Activated CD8-positive, alpha-beta T cell treated with anti-CD3 and anti-CD28 coated beads, Interleukin-2, amount 10 ng/mL, durations not matched to agents 7 days and 5 days (primary cell): ENCODE measurements at regions not wholly inside any gene's neighbourhood (a gene's known extent, or its start where the extent isn't known, plus 50 kb on each side); places are given as distances from the start of the nearest gene placed in this dataset.

Source experiments
- ATAC-seq: fragments of 150-1000 bp; cut with Tn5 transposase; one replicate; pipeline ENCODE4 v1.10.0; 2021; ENCODE audit warnings: moderate library complexity
- CTCF ChIA-PET: fragments of 350-600 bp; sonication (Branson Sonifier 250); formaldehyde crosslinking; loops from one replicate; lab custom pipeline; 2021; ENCODE audit warnings: antibody characterized with exemption; lab: Charles Lee
- POLR2A ChIA-PET: fragments of 350-600 bp; sonication (Branson Sonifier 250); formaldehyde crosslinking; loops from one replicate; lab custom pipeline; 2021; ENCODE audit warnings: antibody characterized with exemption; lab: Charles Lee
- DNase-seq: peaks from one replicate; pipeline ENCODE4 v3.0.0-alpha.2; 2020
- H3K27ac Mint-ChIP-seq: one replicate; pipeline ENCODE4 v1.8.0; 2021; ENCODE audit warnings: mild to moderate bottlenecking, mixed read lengths
- H3K27me3 Mint-ChIP-seq: one replicate; pipeline ENCODE4 v1.8.0; 2021; ENCODE audit warnings: low read depth, mixed read lengths
- H3K36me3 Mint-ChIP-seq: one replicate; pipeline ENCODE4 v1.8.0; 2021; ENCODE audit warnings: low read depth, mixed read lengths
- H3K4me1 Mint-ChIP-seq: one replicate; pipeline ENCODE4 v1.8.0; 2021; ENCODE audit warnings: low read depth, mixed read lengths
- H3K4me3 Mint-ChIP-seq: one replicate; pipeline ENCODE4 v1.8.0; 2021; ENCODE audit warnings: mild to moderate bottlenecking, mixed read lengths
- H3K9me3 Mint-ChIP-seq: one replicate; pipeline ENCODE4 v1.8.0; 2022; ENCODE audit warnings: mixed read lengths; ENCODE audit not compliant: insufficient read depth

- ChIA-PET CTCF (no interaction called here), POLR2A (no interaction called here)
- no peak for ATAC-seq
- H3K4me1 Mint-ChIP-seq, result no peaks in the 10 kb centered on the region
- H3K4me3 Mint-ChIP-seq, result no peak overlapping the region
- no peak for DNase-seq
- H3K36me3 Mint-ChIP-seq, result no peaks in the 10 kb centered on the region
- H3K27me3 Mint-ChIP-seq, result no peaks in the 10 kb centered on the region
- no peaks in the 10 kb centered on the region for H3K9me3 Mint-ChIP-seq
- H3K27ac Mint-ChIP-seq, result no peak overlapping the region
These were observed 328.3 kb downstream of the AACS start for GRCh38 chr12:125393569-125393968.

DNA sequence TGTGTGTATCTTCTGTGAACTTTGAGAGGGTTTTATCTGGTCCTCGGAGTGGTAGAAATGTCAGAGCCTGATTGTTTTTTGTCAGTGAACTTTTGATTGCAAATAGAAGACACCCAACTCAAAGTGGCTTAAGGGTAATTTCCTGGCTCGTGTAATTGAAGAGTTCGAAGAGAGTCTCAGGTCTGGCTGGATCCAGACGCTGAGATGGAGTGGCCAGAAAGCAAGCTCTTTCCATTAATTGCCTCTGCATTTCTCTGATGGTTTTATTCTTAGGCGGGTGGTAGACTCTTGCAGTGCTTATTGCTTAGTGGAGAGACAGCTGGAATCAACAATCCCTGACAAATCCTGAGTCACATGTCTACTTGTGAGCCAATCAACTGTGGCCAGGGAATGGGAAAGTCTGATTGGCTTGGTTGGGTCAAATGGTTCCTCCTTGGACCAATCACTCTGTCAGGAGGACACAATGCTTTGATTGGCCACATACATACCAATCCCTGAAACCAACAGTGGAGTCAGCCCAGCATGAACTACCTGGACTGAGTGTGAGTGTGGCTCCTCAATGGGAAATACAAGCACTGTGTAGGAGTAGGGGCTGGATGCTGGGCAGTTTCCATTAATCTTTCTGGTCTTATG, 330.5 kb downstream of the AACS start:
- DNase-seq (no peak), ATAC-seq (no peak)
- no peaks in the 10 kb centered on the region for H3K4me1 Mint-ChIP-seq
- no peaks in the 10 kb centered on the region for H3K9me3 Mint-ChIP-seq
- CTCF ChIA-PET, result no interaction called here
- no peak overlapping the region for H3K27ac Mint-ChIP-seq
- H3K36me3 Mint-ChIP-seq, result no peaks in the 10 kb centered on the region
- no peak overlapping the region for H3K4me3 Mint-ChIP-seq
- H3K27me3 Mint-ChIP-seq, result no peaks in the 10 kb centered on the region
- POLR2A ChIA-PET, result no interaction called here

DNA sequence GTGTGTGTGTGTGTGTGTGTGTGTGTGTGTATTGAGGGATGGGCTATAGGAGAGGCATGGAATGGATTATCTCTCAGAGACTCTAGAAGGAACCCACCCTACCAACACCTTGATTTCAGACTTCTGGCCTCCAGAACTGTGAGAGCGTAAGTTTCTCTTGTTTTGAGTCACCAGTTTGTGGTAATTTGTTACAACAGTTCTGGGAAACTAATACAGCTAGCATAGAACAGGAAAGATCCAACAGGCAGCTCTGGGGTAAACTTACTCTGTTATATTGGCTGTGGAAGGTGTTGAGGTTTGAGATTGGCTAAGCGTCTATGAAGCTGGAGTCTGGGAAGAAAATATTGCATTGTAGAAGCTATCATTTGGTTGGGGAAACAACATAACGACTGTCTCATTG, 334.3 kb downstream of the AACS start:
- Mint-ChIP-seq H3K4me1 (no peaks in the 10 kb centered on the region), H3K9me3 (no peaks in the 10 kb centered on the region), H3K27me3 (no peaks in the 10 kb centered on the region), H3K27ac (no peak overlapping the region), H3K4me3 (no peak overlapping the region), H3K36me3 (no peaks in the 10 kb centered on the region)
- ATAC-seq, result no peak
- ChIA-PET POLR2A (no interaction called here), CTCF (interaction anchor here (2.0 kb wide), 1 partner anchor 216 kb away, joined by 9 read pairs; no protein-coding TSS in a partner anchor)
- no peak for DNase-seq

- Mint-ChIP-seq H3K36me3 (no peaks in the 10 kb centered on the region), H3K9me3 (no peaks in the 10 kb centered on the region), H3K4me3 (no peak overlapping the region), H3K27ac (no peak overlapping the region), H3K4me1 (no peaks in the 10 kb centered on the region), H3K27me3 (no peaks in the 10 kb centered on the region)
- DNase-seq, result peak; percentile 29
- ChIA-PET POLR2A (no interaction called here), CTCF (interaction anchor here (0.8 to 1.5 kb wide), 10 partner anchors 13 to 220 kb away, joined by 3 to 21 read pairs (median 5); no protein-coding TSS in a partner anchor)
- ATAC-seq, result no peak
These were observed 337.9 kb downstream of the AACS start for GRCh38 chr12:125402874-125403789.

DNA sequence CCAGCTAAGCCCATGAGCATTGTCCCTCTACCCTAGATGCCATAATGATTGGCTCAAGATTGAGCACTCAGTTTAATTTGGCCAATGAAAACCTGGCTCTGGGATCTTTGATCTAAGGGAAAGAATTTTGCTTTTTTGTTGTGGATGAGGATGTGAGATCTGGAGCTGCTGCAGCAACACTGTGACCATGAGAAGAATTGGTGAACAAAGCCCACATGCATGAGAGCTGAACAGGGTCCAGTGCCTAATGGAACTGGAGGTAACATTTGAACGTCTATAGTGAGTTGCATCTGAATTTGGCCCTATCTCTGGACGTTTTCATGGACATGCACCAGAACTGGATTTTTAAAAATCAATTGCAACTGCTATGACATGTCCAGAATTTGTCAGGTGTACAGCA, 338.6 kb downstream of the AACS start:
- CTCF ChIA-PET, result interaction anchor here (1.0 to 1.5 kb wide), 4 partner anchors 71 to 223 kb away, joined by 3 to 7 read pairs (median 4); no protein-coding TSS in a partner anchor
- Mint-ChIP-seq H3K4me1 (no peaks in the 10 kb centered on the region), H3K4me3 (no peak overlapping the region), H3K27ac (no peak overlapping the region), H3K36me3 (no peaks in the 10 kb centered on the region), H3K27me3 (no peaks in the 10 kb centered on the region), H3K9me3 (no peaks in the 10 kb centered on the region)
- ATAC-seq (no peak), DNase-seq (no peak)
- POLR2A ChIA-PET, result no interaction called here

DNA sequence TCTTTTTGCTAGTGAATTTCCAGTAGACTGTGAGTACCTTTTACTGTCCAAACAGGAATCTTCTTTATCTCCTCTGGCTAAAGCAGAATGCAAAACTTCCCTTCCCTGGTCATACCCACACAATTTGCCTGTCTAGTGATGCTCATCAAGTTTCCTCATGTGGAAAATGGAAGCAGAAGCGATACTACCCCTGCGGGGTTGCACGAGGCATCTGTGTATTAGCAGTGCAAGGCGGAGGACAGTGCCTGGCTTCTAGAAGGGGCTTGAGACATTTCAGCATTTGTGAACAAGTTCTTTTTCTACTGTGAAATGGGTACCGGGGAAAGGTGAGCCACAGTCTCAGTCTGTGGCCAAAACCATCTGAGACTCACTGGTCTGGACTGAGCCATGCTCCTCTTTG, 340.9 kb downstream of the AACS start:
- H3K9me3 Mint-ChIP-seq, result no peaks in the 10 kb centered on the region
- no peak overlapping the region for H3K27ac Mint-ChIP-seq
- H3K4me3 Mint-ChIP-seq, result no peak overlapping the region
- no peaks in the 10 kb centered on the region for H3K27me3 Mint-ChIP-seq
- ChIA-PET POLR2A (no interaction called here), CTCF (no interaction called here)
- no peaks in the 10 kb centered on the region for H3K4me1 Mint-ChIP-seq
- H3K36me3 Mint-ChIP-seq, result no peaks in the 10 kb centered on the region
- ATAC-seq (no peak), DNase-seq (no peak)

DNA sequence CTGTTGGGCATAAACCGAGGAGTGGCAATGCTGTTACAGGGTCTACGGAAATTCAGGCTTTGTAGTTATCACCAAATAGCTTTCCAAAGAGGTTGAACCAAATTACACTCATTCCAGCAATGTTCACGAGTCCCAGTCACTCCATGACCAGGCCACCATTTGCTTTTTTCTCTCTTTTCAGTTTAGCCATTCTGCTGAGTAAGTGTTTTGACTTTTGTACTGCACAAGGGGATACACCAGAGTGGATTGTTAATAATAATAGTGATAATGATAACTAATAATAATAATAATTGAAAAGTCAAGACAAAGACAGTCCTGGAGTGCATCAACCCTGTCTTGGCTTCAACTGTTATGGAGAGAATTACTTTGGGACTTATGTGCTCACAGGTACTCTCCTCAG, 343.5 kb downstream of the AACS start:
- DNase-seq, result no peak
- no peaks in the 10 kb centered on the region for H3K4me1 Mint-ChIP-seq
- no peak for ATAC-seq
- ChIA-PET POLR2A (no interaction called here), CTCF (no interaction called here)
- H3K27me3 Mint-ChIP-seq, result no peaks in the 10 kb centered on the region
- no peak overlapping the region for H3K27ac Mint-ChIP-seq
- no peaks in the 10 kb centered on the region for H3K9me3 Mint-ChIP-seq
- H3K36me3 Mint-ChIP-seq, result no peaks in the 10 kb centered on the region
- no peak overlapping the region for H3K4me3 Mint-ChIP-seq

DNA sequence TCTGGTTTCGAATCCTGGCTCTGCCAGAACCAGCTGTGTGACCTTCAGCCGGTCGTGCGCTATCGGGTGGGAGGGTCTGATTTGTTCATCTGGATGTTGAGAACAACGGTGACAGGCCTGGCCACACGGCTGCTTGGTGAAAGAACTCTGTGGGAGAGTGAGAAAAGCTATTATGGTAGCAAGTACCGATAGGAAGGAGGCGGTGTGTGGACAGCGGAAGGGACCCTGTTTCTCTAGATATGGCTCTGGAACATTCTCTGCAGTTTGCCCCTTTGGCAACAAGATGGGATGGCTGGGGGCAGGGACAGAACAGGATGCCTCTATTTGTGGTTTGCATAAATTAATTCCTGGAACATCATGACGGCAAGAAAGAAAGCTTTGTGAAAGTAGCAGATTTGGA, 347.3 kb downstream of the AACS start:
- ATAC-seq (no peak), DNase-seq (no peak)
- Mint-ChIP-seq H3K9me3 (no peaks in the 10 kb centered on the region), H3K4me1 (no peaks in the 10 kb centered on the region), H3K27me3 (no peaks in the 10 kb centered on the region), H3K36me3 (no peaks in the 10 kb centered on the region), H3K4me3 (no peak overlapping the region), H3K27ac (no peak overlapping the region)
- POLR2A ChIA-PET, result no interaction called here
- CTCF ChIA-PET, result no interaction called here

DNA sequence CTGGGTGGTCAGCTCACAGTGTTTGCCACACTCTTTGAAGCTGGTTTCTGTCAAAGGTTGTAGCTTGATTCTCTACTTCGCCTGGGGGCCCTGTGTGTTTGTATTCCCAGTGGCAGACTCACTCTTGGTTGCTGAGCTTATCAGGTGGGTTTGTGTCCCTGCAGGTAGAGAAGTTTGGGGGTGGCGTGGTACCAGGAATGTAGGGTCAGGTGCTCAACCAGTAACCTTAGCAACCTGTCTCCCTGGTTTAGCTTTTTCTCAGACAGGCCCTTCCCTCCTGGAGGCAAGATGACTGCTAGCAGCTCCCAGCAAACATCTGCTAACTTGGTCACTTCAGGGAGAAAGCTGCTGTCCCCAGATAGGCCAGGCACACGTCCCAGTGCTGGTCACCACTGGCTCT, 352.2 kb downstream of the AACS start:
- Mint-ChIP-seq H3K9me3 (no peaks in the 10 kb centered on the region), H3K27ac (no peak overlapping the region), H3K27me3 (no peaks in the 10 kb centered on the region), H3K36me3 (no peaks in the 10 kb centered on the region), H3K4me1 (no peaks in the 10 kb centered on the region), H3K4me3 (no peak overlapping the region)
- DNase-seq (no peak), ATAC-seq (no peak)
- ChIA-PET CTCF (no interaction called here), POLR2A (no interaction called here)

GRCh38 chr12:125418902-125419564, 353.8 kb downstream of the AACS start:
- H3K27me3 Mint-ChIP-seq, result no peaks in the 10 kb centered on the region
- CTCF ChIA-PET, result interaction anchor here (2.1 kb wide), 1 partner anchor 16 kb away, joined by 5 read pairs; no protein-coding TSS in a partner anchor

GRCh38 chr12:125424909-125425308, 359.7 kb downstream of the AACS start:
- POLR2A ChIA-PET, result no interaction called here
- CTCF ChIA-PET, result no interaction called here
- H3K27ac Mint-ChIP-seq, result no peak overlapping the region

More at GRCh38 chr12:125418902-125419564, 353.8 kb downstream of the AACS start:
- no peak for DNase-seq
- Mint-ChIP-seq H3K9me3 (no peaks in the 10 kb centered on the region), H3K36me3 (no peaks in the 10 kb centered on the region), H3K27ac (no peak overlapping the region), H3K4me1 (no peaks in the 10 kb centered on the region), H3K4me3 (no peak overlapping the region)
- no peak for ATAC-seq
- POLR2A ChIA-PET, result no interaction called here

DNA sequence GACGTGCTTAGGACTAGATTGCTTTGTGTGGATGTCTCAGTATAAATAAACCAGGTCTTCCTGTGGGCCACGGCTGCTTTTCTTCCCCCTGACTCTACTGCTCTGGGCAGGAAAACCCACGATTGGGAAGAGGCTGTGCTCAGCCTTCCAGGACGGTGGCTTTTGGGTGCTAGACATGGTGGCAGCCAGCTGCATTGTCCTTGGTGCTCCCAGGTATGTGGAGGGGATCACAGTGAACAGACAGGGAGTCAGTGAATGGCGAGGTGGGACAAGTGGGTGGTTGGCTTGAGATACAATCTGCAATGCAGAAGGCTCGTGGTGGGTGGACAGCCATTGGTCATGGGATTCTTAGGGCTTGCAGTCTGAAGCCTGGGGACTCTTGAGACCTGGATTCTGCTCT, 366.3 kb downstream of the AACS start:
- CTCF ChIA-PET, result no interaction called here
- Mint-ChIP-seq H3K4me1 (no peaks in the 10 kb centered on the region), H3K27me3 (no peaks in the 10 kb centered on the region), H3K4me3 (no peak overlapping the region), H3K27ac (no peak overlapping the region), H3K9me3 (no peaks in the 10 kb centered on the region), H3K36me3 (no peaks in the 10 kb centered on the region)
- no peak for DNase-seq
- POLR2A ChIA-PET, result no interaction called here
- ATAC-seq, result no peak

More at GRCh38 chr12:125424909-125425308, 359.7 kb downstream of the AACS start:
- DNase-seq, result no peak
- H3K4me1 Mint-ChIP-seq, result no peaks in the 10 kb centered on the region
- H3K36me3 Mint-ChIP-seq, result no peaks in the 10 kb centered on the region
- no peak for ATAC-seq
- H3K9me3 Mint-ChIP-seq, result no peaks in the 10 kb centered on the region
- no peak overlapping the region for H3K4me3 Mint-ChIP-seq
- no peaks in the 10 kb centered on the region for H3K27me3 Mint-ChIP-seq
